ENCODE measurements at regions not wholly inside any gene's neighbourhood (a gene's known extent, or its start where the extent isn't known, plus 50 kb on each side); places are given as distances from the start of the nearest gene placed in this dataset.

- no peak for TF ChIP-seq CTCF (optimal IDR thresholded peaks at IDR 0.05 in 1 of 3, IDR thresholded peaks at IDR 0.05 in 1 of 3, conservative IDR thresholded peaks at IDR 0.05 in 1 of 3; ENCODE audit: extremely low read depth in 1 of 3, insufficient read depth in 2 of 3, low read length in 3 of 3)
- no peak for TF ChIP-seq EZH2 (IDR thresholded peaks at IDR 0.05; ENCODE audit: low read length)
These were observed 211.1 kb upstream of the ZIC3 start for GRCh38 chrX:137354851-137355250.

Measured in keratinocyte (primary cell).